Mesenchymal stem cell (in vitro differentiated cells and primary cell): ENCODE measurements at regions not wholly inside any gene's neighbourhood (a gene's known extent, or its start where the extent isn't known, plus 50 kb on each side); places are given as distances from the start of the nearest gene placed in this dataset.

Experiments used
- DNase-seq: peaks from one replicate; pipeline ENCODE4 v3.0.0-alpha.2; 2013
- H2AFZ ChIP-seq: one replicate; pipeline ENCODE4 v1.6.1; 2013; ENCODE audit warnings: low read depth, mild to moderate bottlenecking, control low read depth, inconsistent platforms, low read length, moderate library complexity
- H2AK5ac ChIP-seq: 2 replicates; pipeline ENCODE4 v1.6.1; 2013; ENCODE audit warnings: low read length, moderate library complexity, mild to moderate bottlenecking, inconsistent platforms; ENCODE audit not compliant: severe bottlenecking
- H2BK120ac ChIP-seq: one replicate; pipeline ENCODE4 v1.6.1; 2013; ENCODE audit warnings: low read depth, mild to moderate bottlenecking, inconsistent platforms, low read length, moderate library complexity
- H2BK12ac ChIP-seq, 2 experiments: one replicate each; pipeline ENCODE4 v1.6.1; 2013; ENCODE audit warnings: inconsistent platforms in 2 of 2, low read length in 2 of 2, mild to moderate bottlenecking in 2 of 2, moderate library complexity in 2 of 2, control low read depth in 1 of 2
- H2BK15ac ChIP-seq: one replicate; pipeline ENCODE4 v1.6.1; 2013; ENCODE audit warnings: mild to moderate bottlenecking, low read depth, inconsistent platforms; ENCODE audit not compliant: poor library complexity, severe bottlenecking
- H2BK5ac ChIP-seq: 2 replicates; pipeline ENCODE4 v1.6.1; 2013; ENCODE audit warnings: low read depth, mild to moderate bottlenecking, low read length, control low read depth, inconsistent platforms; ENCODE audit not compliant: poor library complexity, severe bottlenecking
- H3K14ac ChIP-seq, 2 experiments: one replicate each; pipeline ENCODE4 v1.6.1; 2013; ENCODE audit warnings: inconsistent platforms in 2 of 2, low read length in 2 of 2, control low read depth in 1 of 2, mild to moderate bottlenecking in 1 of 2, moderate library complexity in 1 of 2
- H3K18ac ChIP-seq, 2 experiments: one replicate each; pipeline ENCODE4 v1.6.1; 2013; ENCODE audit warnings: inconsistent platforms in 2 of 2, low read length in 2 of 2, control low read depth in 1 of 2, low read depth in 1 of 2, mild to moderate bottlenecking in 1 of 2
- H3K23ac ChIP-seq, 2 experiments: one replicate each; pipeline ENCODE4 v1.6.1; 2013; ENCODE audit warnings: inconsistent platforms in 2 of 2, low read length in 2 of 2, mild to moderate bottlenecking in 2 of 2, moderate library complexity in 2 of 2, control low read depth in 1 of 2
- H3K27ac ChIP-seq: 2 replicates; pipeline ENCODE4 v1.5.1; 2013; ENCODE audit warnings: mild to moderate bottlenecking, moderate library complexity, low read length, control low read depth, inconsistent platforms; ENCODE audit not compliant: poor library complexity, severe bottlenecking
- H3K27me3 ChIP-seq, 2 experiments: 2 replicates each; pipeline versions ENCODE4 v1.6.1 to v1.7.0; 2013; ENCODE audit warnings: low read length in 2 of 2, mild to moderate bottlenecking in 2 of 2, moderate library complexity in 2 of 2, control low read depth in 1 of 2, inconsistent platforms in 1 of 2; ENCODE audit not compliant: control insufficient read depth in 1 of 2, insufficient read depth in 1 of 2
- H3K36me3 ChIP-seq, 2 experiments: 2 replicates each; pipeline versions ENCODE4 v1.6.1 to v1.7.0; 2013; ENCODE audit warnings: low read length in 2 of 2, control low read depth in 1 of 2, inconsistent platforms in 1 of 2, low read depth in 1 of 2, mild to moderate bottlenecking in 1 of 2; ENCODE audit not compliant: insufficient read depth in 2 of 2, control insufficient read depth in 1 of 2
- H3K4ac ChIP-seq, 2 experiments: one replicate each; pipeline ENCODE4 v1.6.1; 2013; ENCODE audit warnings: inconsistent platforms in 2 of 2, low read length in 2 of 2, mild to moderate bottlenecking in 2 of 2, moderate library complexity in 2 of 2, control low read depth in 1 of 2, low read depth in 1 of 2
- H3K4me1 ChIP-seq: 2 replicates; pipeline ENCODE4 v1.6.1; 2013; ENCODE audit warnings: low read depth, low read length, control low read depth; ENCODE audit not compliant: control insufficient read depth, insufficient read depth
- H3K4me2 ChIP-seq: 2 replicates; pipeline ENCODE4 v1.6.1; 2013; ENCODE audit warnings: low read length, mild to moderate bottlenecking, inconsistent platforms; ENCODE audit not compliant: poor library complexity, severe bottlenecking
- H3K4me3 ChIP-seq, 2 experiments: 2 replicates each; pipeline versions ENCODE4 v1.5.1 to v1.7.0; 2013; ENCODE audit warnings: low read length in 2 of 2, mild to moderate bottlenecking in 2 of 2, control low read depth in 1 of 2, low read depth in 1 of 2; ENCODE audit not compliant: insufficient read depth in 1 of 2
- H3K79me1 ChIP-seq: replicated peaks from 2 replicates; pipeline ENCODE4 v1.6.1; 2013; ENCODE audit warnings: mild to moderate bottlenecking, control low read depth, low read length, inconsistent platforms; ENCODE audit not compliant: poor library complexity, severe bottlenecking
- H3K9ac ChIP-seq: 2 replicates; pipeline ENCODE4 v1.7.0; 2013; ENCODE audit warnings: mild to moderate bottlenecking, low read length, moderate library complexity
- H3K9me3 ChIP-seq: 2 replicates; pipeline ENCODE4 v1.7.0; 2013; ENCODE audit warnings: mild to moderate bottlenecking, low read length; ENCODE audit not compliant: control insufficient read depth
- H4K8ac ChIP-seq: one replicate; pipeline ENCODE4 v1.6.1; 2013; ENCODE audit warnings: inconsistent platforms, mild to moderate bottlenecking, low read length, moderate library complexity
- H4K91ac ChIP-seq: one replicate; pipeline ENCODE4 v1.6.1; 2013; ENCODE audit warnings: mild to moderate bottlenecking, low read length, inconsistent platforms
- WGBS: methylation state at CpG from one replicate; pipeline ENCODE4 v1.1.7; 2013; ENCODE audit warnings: mixed read lengths; 5-methylcytosine and 5-hydroxymethylcytosine counted together

GRCh38 chr3:28649266-28649665, 300.6 kb upstream of the AZI2 start:
- no peak overlapping the region for H2BK5ac ChIP-seq
- no peak overlapping the region for H2AFZ ChIP-seq
- no peak overlapping the region for H3K4ac ChIP-seq
- no peak overlapping the region for H4K8ac ChIP-seq
- H2BK15ac ChIP-seq, result no peak overlapping the region
- no peak overlapping the region for H3K23ac ChIP-seq
- WGBS, result 76% methylated on average over 1 of the region's 2 CpGs
- no peaks in the 10 kb centered on the region for H3K4me1 ChIP-seq
- no peak overlapping the region for H3K4me3 ChIP-seq
- H3K27me3 ChIP-seq, result no peaks in the 10 kb centered on the region
- H3K9me3 ChIP-seq, result no peaks in the 10 kb centered on the region
- no peak overlapping the region for H2BK120ac ChIP-seq
- no peak for DNase-seq
- no peaks in the 10 kb centered on the region for H3K79me1 ChIP-seq
- H3K18ac ChIP-seq, result no peak overlapping the region
- H2AK5ac ChIP-seq, result no peak overlapping the region
- no peak overlapping the region for H3K4me2 ChIP-seq
- H3K27ac ChIP-seq, result no peak overlapping the region
- no peaks in the 10 kb centered on the region for H3K36me3 ChIP-seq
- H4K91ac ChIP-seq, result no peak overlapping the region
- no peak overlapping the region for H3K14ac ChIP-seq
- no peak overlapping the region for H2BK12ac ChIP-seq
- H3K9ac ChIP-seq, result no peak overlapping the region

- no peak overlapping the region for H3K14ac ChIP-seq
- no peak overlapping the region for H3K4me3 ChIP-seq
- H4K91ac ChIP-seq, result no peak overlapping the region
- no peaks in the 10 kb centered on the region for H3K27me3 ChIP-seq
- no peak overlapping the region for H4K8ac ChIP-seq
- DNase-seq, result peak; percentile 6
- 80% methylated on average over 3 of the region's 3 CpGs for WGBS
- H3K23ac ChIP-seq, result no peak overlapping the region
- H3K4me2 ChIP-seq, result no peak overlapping the region
- H3K4me1 ChIP-seq, result no peaks in the 10 kb centered on the region
- H3K9ac ChIP-seq, result no peak overlapping the region
- no peak overlapping the region for H2BK120ac ChIP-seq
- H3K27ac ChIP-seq, result no peak overlapping the region
- no peak overlapping the region for H2BK5ac ChIP-seq
- H3K79me1 ChIP-seq, result no peaks in the 10 kb centered on the region
- no peak overlapping the region for H2AK5ac ChIP-seq
- no peak overlapping the region for H2BK12ac ChIP-seq
- no peak overlapping the region for H2BK15ac ChIP-seq
- H3K4ac ChIP-seq, result no peak overlapping the region
- no peak overlapping the region for H2AFZ ChIP-seq
- no peaks in the 10 kb centered on the region for H3K36me3 ChIP-seq
- H3K18ac ChIP-seq, result no peak overlapping the region
- H3K9me3 ChIP-seq, result no peaks in the 10 kb centered on the region
These were observed 302.5 kb upstream of the AZI2 start for GRCh38 chr3:28651159-28651558.

GRCh38 chr3:28664123-28664522, 315.5 kb upstream of the AZI2 start:
- no peak overlapping the region for H4K91ac ChIP-seq
- H3K79me1 ChIP-seq, result no peaks in the 10 kb centered on the region
- no peak overlapping the region for H3K9ac ChIP-seq
- H3K4me1 ChIP-seq, result no peaks in the 10 kb centered on the region
- no peak overlapping the region for H4K8ac ChIP-seq
- no peak overlapping the region for H3K4ac ChIP-seq
- H2BK5ac ChIP-seq, result no peak overlapping the region
- H2AFZ ChIP-seq, result no peak overlapping the region
- no peak overlapping the region for H2BK12ac ChIP-seq
- no peak overlapping the region for H2BK15ac ChIP-seq
- H3K4me2 ChIP-seq, result no peak overlapping the region
- no peaks in the 10 kb centered on the region for H3K36me3 ChIP-seq
- no peak overlapping the region for H2BK120ac ChIP-seq
- no peaks in the 10 kb centered on the region for H3K27me3 ChIP-seq
- no peak overlapping the region for H3K27ac ChIP-seq
- no peak overlapping the region for H3K14ac ChIP-seq
- no peaks in the 10 kb centered on the region for H3K9me3 ChIP-seq
- no peak overlapping the region for H3K4me3 ChIP-seq
- no peak overlapping the region for H3K18ac ChIP-seq
- WGBS, result 94% methylated on average over 5 of the region's 5 CpGs
- H2AK5ac ChIP-seq, result no peak overlapping the region
- no peak for DNase-seq
- no peak overlapping the region for H3K23ac ChIP-seq

GRCh38 chr3:28667646-28668621, 319.3 kb upstream of the AZI2 start:
- peak; percentile 66 for DNase-seq
- WGBS, result 66% methylated on average over 5 of the region's 5 CpGs

More at GRCh38 chr3:28667646-28668621, 319.3 kb upstream of the AZI2 start:
- no peak overlapping the region for H3K14ac ChIP-seq
- no peak overlapping the region for H3K23ac ChIP-seq
- no peak overlapping the region for H3K4me2 ChIP-seq
- no peak overlapping the region for H2AFZ ChIP-seq
- H2BK15ac ChIP-seq, result no peak overlapping the region
- H3K4ac ChIP-seq, result no peak overlapping the region
- no peak overlapping the region for H3K9ac ChIP-seq
- no peak overlapping the region for H3K18ac ChIP-seq
- H2BK120ac ChIP-seq, result no peak overlapping the region
- H3K36me3 ChIP-seq, result no peaks in the 10 kb centered on the region
- no peak overlapping the region for H4K91ac ChIP-seq
- H2BK12ac ChIP-seq, result no peak overlapping the region
- H2BK5ac ChIP-seq, result no peak overlapping the region
- H3K4me3 ChIP-seq, result no peak overlapping the region
- no peak overlapping the region for H4K8ac ChIP-seq
- no peak overlapping the region for H2AK5ac ChIP-seq
- no peaks in the 10 kb centered on the region for H3K79me1 ChIP-seq
- H3K4me1 ChIP-seq, result no peaks in the 10 kb centered on the region
- H3K27me3 ChIP-seq, result peaks cover 0 to 4% of the 10 kb centered on the region in 2 experiments
- H3K27ac ChIP-seq, result no peak overlapping the region
- H3K9me3 ChIP-seq, result no peaks in the 10 kb centered on the region
